ENCODE measurements at regions not wholly inside any gene's neighbourhood (a gene's known extent, or its start where the extent isn't known, plus 50 kb on each side); places are given as distances from the start of the nearest gene placed in this dataset. TPM values are rescaled to one million over a fixed set of nuclear protein-coding genes. Genes with fewer than 3 reads are reported as not detected.

Small RNAs in the stretch of these regions (microRNA-seq; reads per million reads assigned to microRNA genes)
- not detected for gene RN7SL484P (ENCODE audit: insufficient read depth, insufficient read length)

Small RNAs in the stretch of these regions (small RNA-seq; reads per million reads assigned to genes)
- gene RN7SL484P, result 0 reads per million in 5 experiments
